CD4-positive, alpha-beta T cell treated with Interleukin-2 at 100 ng/mL for 4 hours (primary cell): ENCODE measurements at regions not wholly inside any gene's neighbourhood (a gene's known extent, or its start where the extent isn't known, plus 50 kb on each side); places are given as distances from the start of the nearest gene placed in this dataset.
"Not testable (repeated sequence)": the region's sequence is repeated elsewhere in the genome, so short reads cannot be mapped to it uniquely, and the experiment has no call there.

Source experiments
- DNase-seq: peaks from one replicate; pipeline ENCODE4 v3.0.0-alpha.2; 2020; ENCODE audit warnings: low spot score

- DNase-seq: no peak
Observed at GRCh38 chr4:114087596-114088230, 108.3 kb upstream of the ARSJ start.

- no peak for DNase-seq
Observed at GRCh38 chr4:114088481-114088880, 109.0 kb upstream of the ARSJ start.

GRCh38 chr4:114091546-114091945 is 112.1 kb upstream of the ARSJ start:
- no peak for DNase-seq

- no peak for DNase-seq
Observed at GRCh38 chr4:114093221-114093715, 113.8 kb upstream of the ARSJ start.

GRCh38 chr4:114100288-114101031 is 121.0 kb upstream of the ARSJ start:
- no peak for DNase-seq

- DNase-seq: no peak
Observed at GRCh38 chr4:114103908-114104307, 124.5 kb upstream of the ARSJ start.

GRCh38 chr4:114108869-114109268 is 129.4 kb upstream of the ARSJ start:
- DNase-seq: no peak

- DNase-seq: no peak
Observed at GRCh38 chr4:114109776-114110175, 130.3 kb upstream of the ARSJ start.

- DNase-seq: no peak
Observed at GRCh38 chr4:114115526-114115925, 136.1 kb upstream of the ARSJ start.

GRCh38 chr4:114116861-114117260 is 137.4 kb upstream of the ARSJ start:
- DNase-seq: no peak

- DNase-seq: no peak
Observed at GRCh38 chr4:114121221-114121620, 141.8 kb upstream of the ARSJ start.

GRCh38 chr4:114132199-114132598 is 152.8 kb upstream of the ARSJ start:
- DNase-seq: no peak

- no peak for DNase-seq
Observed at GRCh38 chr4:114132830-114133229, 153.4 kb upstream of the ARSJ start.

- no peak for DNase-seq
Observed at GRCh38 chr4:114136069-114136468, 156.6 kb upstream of the ARSJ start.

GRCh38 chr4:114137984-114138383 is 158.5 kb upstream of the ARSJ start:
- DNase-seq: no peak

GRCh38 chr4:114146947-114147618 is 167.6 kb upstream of the ARSJ start:
- DNase-seq: no peak

- DNase-seq: not testable (repeated sequence)
Observed at GRCh38 chr4:114147619-114148208, 168.3 kb upstream of the ARSJ start.

- not testable (repeated sequence) for DNase-seq
Observed at GRCh38 chr4:114148372-114149070, 169.1 kb upstream of the ARSJ start.

- no peak for DNase-seq
Observed at GRCh38 chr4:114156371-114156770, 176.9 kb upstream of the ARSJ start.

- DNase-seq: no peak
Observed at GRCh38 chr4:114161809-114162208, 182.4 kb upstream of the ARSJ start.

- no peak for DNase-seq
Observed at GRCh38 chr4:114163051-114163450, 183.6 kb upstream of the ARSJ start.

GRCh38 chr4:114173968-114174367 is 194.5 kb upstream of the ARSJ start:
- DNase-seq: no peak
